Neuronal stem cell (in vitro differentiated cells): ENCODE measurements at regions not wholly inside any gene's neighbourhood (a gene's known extent, or its start where the extent isn't known, plus 50 kb on each side); places are given as distances from the start of the nearest gene placed in this dataset.

ENCODE experiments used
- DNase-seq: peaks from one replicate; pipeline ENCODE4 v3.0.0-alpha.2; 2013; ENCODE audit warnings: low spot score
- H2AFZ ChIP-seq: one replicate; pipeline ENCODE4 v1.6.1; 2013; ENCODE audit warnings: mild to moderate bottlenecking, low read length, inconsistent platforms
- H2AK5ac ChIP-seq: 2 replicates; pipeline ENCODE4 v1.6.1; 2013; ENCODE audit warnings: low read depth, mild to moderate bottlenecking, inconsistent platforms, low read length, moderate library complexity, mixed read lengths
- H2BK120ac ChIP-seq: 2 replicates; pipeline ENCODE4 v1.6.1; 2013; ENCODE audit warnings: low read depth, mild to moderate bottlenecking, inconsistent platforms, low read length, moderate library complexity, mixed read lengths
- H2BK12ac ChIP-seq: one replicate; pipeline ENCODE4 v1.6.1; 2013; ENCODE audit warnings: low read length, inconsistent platforms
- H2BK15ac ChIP-seq: 2 replicates; pipeline ENCODE4 v1.6.1; 2013; ENCODE audit warnings: mild to moderate bottlenecking, low read length, inconsistent platforms, mixed read lengths
- H2BK5ac ChIP-seq: one replicate; pipeline ENCODE4 v1.6.1; 2013; ENCODE audit warnings: inconsistent platforms, mild to moderate bottlenecking, low read length, moderate library complexity
- H3K14ac ChIP-seq: one replicate; pipeline ENCODE4 v1.6.1; 2013; ENCODE audit warnings: low read length, inconsistent platforms
- H3K18ac ChIP-seq: 2 replicates; pipeline ENCODE4 v1.6.1; 2013; ENCODE audit warnings: low read length, inconsistent platforms
- H3K23ac ChIP-seq: 2 replicates; pipeline ENCODE4 v1.6.1; 2013; ENCODE audit warnings: low read depth, mild to moderate bottlenecking, mixed read lengths, low read length, inconsistent platforms; ENCODE audit not compliant: poor library complexity
- H3K27ac ChIP-seq: replicated peaks from 3 replicates; pipeline ENCODE4 v1.5.1; 2013; ENCODE audit warnings: low read length, inconsistent platforms
- H3K27me3 ChIP-seq, 3 experiments: 2 replicates each; pipeline ENCODE4 v1.6.1; 2013; ENCODE audit warnings: low read length in 3 of 3, mild to moderate bottlenecking in 2 of 3, inconsistent platforms in 1 of 3, low read depth in 1 of 3, mixed read lengths in 1 of 3, moderate library complexity in 1 of 3; ENCODE audit not compliant: control insufficient read depth in 3 of 3, insufficient read depth in 3 of 3
- H3K36me3 ChIP-seq, 2 donors: replicated peaks in 1 of 2; 2 replicates each; pipeline ENCODE4 v1.6.1; 2013; ENCODE audit warnings: low read length in 2 of 2; ENCODE audit not compliant: control insufficient read depth in 2 of 2, insufficient read depth in 2 of 2
- H3K4ac ChIP-seq: 2 replicates; pipeline ENCODE4 v1.6.1; 2013; ENCODE audit warnings: inconsistent platforms, mild to moderate bottlenecking, low read length, moderate library complexity
- H3K4me1 ChIP-seq, 2 donors: 1 replicate in 1 of 2; 2 replicates in 1 of 2; pipeline ENCODE4 v1.6.1; 2013; ENCODE audit warnings: low read length in 2 of 2, low read depth in 1 of 2; ENCODE audit not compliant: control insufficient read depth in 2 of 2, insufficient read depth in 1 of 2
- H3K4me2 ChIP-seq: one replicate; pipeline ENCODE4 v1.6.1; 2013; ENCODE audit warnings: mild to moderate bottlenecking, low read length, inconsistent platforms; ENCODE audit not compliant: insufficient read depth, poor library complexity, severe bottlenecking
- H3K4me3 ChIP-seq, 2 donors: 2 replicates each; pipeline ENCODE4 v1.5.1; 2013; ENCODE audit warnings: low read length in 2 of 2, mild to moderate bottlenecking in 2 of 2, inconsistent platforms in 1 of 2, moderate library complexity in 1 of 2
- H3K79me1 ChIP-seq: one replicate; pipeline ENCODE4 v1.6.1; 2013; ENCODE audit warnings: low read depth, mild to moderate bottlenecking, inconsistent platforms, low read length, moderate library complexity
- H3K9ac ChIP-seq: one replicate; pipeline ENCODE4 v1.6.1; 2013; ENCODE audit warnings: mild to moderate bottlenecking, low read depth, low read length, inconsistent platforms; ENCODE audit not compliant: poor library complexity
- H3K9me3 ChIP-seq, 2 donors: replicated peaks in 1 of 2; 2 replicates each; pipeline versions ENCODE3 to v1.6.1; 2013; ENCODE audit warnings: low read length in 2 of 2, mild to moderate bottlenecking in 2 of 2, inconsistent platforms in 1 of 2, low read depth in 1 of 2, mixed read lengths in 1 of 2, moderate library complexity in 1 of 2; ENCODE audit not compliant: control insufficient read depth in 2 of 2, insufficient read depth in 1 of 2
- H4K8ac ChIP-seq: one replicate; pipeline ENCODE4 v1.6.1; 2013; ENCODE audit warnings: low read depth, mild to moderate bottlenecking, inconsistent platforms, low read length, moderate library complexity
- H4K91ac ChIP-seq: one replicate; pipeline ENCODE4 v1.6.1; 2013; ENCODE audit warnings: low read length, low read depth, mild to moderate bottlenecking, inconsistent platforms; ENCODE audit not compliant: poor library complexity
- WGBS, 2 donors: extraction: QIAGEN DNeasy Blood & Tissue Kit; methylation state at CpG; one replicate each; pipeline ENCODE4 v1.1.7; 2013; ENCODE audit warnings: missing lambda C conversion rate in 2 of 2, mixed read lengths in 1 of 2; ENCODE audit not compliant: insufficient read length in 2 of 2, insufficient replicate concordance in 1 of 2; ENCODE audit errors: extremely low coverage in 2 of 2; 5-methylcytosine and 5-hydroxymethylcytosine counted together

DNA sequence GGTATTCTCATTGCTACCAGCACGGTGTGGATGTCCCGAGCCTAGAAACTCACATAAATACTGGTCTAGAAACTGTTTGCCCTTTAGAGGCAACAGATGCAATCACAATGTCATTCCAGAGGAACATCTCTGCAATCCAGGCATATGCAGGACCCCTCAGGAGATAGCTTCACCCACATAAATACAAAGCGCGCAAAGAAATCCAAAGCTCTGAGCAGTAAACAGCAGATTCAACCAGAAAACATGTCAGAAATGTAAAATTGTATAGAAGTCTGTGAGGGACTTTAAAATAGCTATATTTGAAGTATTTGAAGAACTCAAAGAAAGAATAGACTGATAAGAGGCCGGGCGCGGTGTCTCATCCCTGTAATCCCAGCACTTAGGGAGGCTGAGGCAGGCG, 291.7 kb downstream of the FAM43A start:
- H3K9me3 ChIP-seq, result no peaks in the 10 kb centered on the region
- H4K8ac ChIP-seq, result no peak overlapping the region
- no peak for DNase-seq
- no peak overlapping the region for H3K18ac ChIP-seq
- H3K23ac ChIP-seq, result no peak overlapping the region
- H3K4ac ChIP-seq, result no peak overlapping the region
- no peak overlapping the region for H2BK120ac ChIP-seq
- no peak overlapping the region for H3K4me2 ChIP-seq
- no peak overlapping the region for H3K9ac ChIP-seq
- no peaks in the 10 kb centered on the region for H3K36me3 ChIP-seq
- no peak overlapping the region for H3K14ac ChIP-seq
- H3K4me3 ChIP-seq, result no peak overlapping the region
- no peaks in the 10 kb centered on the region for H3K79me1 ChIP-seq
- H2BK15ac ChIP-seq, result no peak overlapping the region
- H2AFZ ChIP-seq, result no peak overlapping the region
- no peak overlapping the region for H2BK5ac ChIP-seq
- H3K27ac ChIP-seq, result no peak overlapping the region
- WGBS, 2 donors, result no CpG with 5 or more reads among the region's 8 CpGs
- H3K27me3 ChIP-seq, result peaks cover 0 to 11% (median 0%) of the 10 kb centered on the region in 3 experiments
- no peaks in the 10 kb centered on the region for H3K4me1 ChIP-seq
- H2AK5ac ChIP-seq, result no peak overlapping the region
- H4K91ac ChIP-seq, result no peak overlapping the region
- H2BK12ac ChIP-seq, result no peak overlapping the region

DNA sequence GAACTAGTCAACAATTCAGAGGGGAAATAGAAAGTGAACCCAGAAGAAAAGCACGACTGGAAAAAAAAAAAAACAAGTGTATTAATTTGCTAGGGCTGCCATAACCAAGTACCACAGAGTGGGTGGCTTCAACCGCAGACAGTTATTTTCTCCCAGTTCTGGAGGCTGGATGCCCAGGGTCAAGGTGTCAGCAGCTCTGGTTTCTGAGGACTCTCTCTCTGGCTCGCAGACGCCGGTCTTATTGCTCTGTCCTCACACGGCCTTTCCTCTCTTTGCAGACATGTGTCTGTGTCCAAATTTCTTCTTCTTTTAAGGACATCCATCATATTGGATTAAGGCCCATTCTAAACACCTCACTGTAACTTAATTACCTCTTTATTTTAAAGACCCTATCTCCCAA, 291.8 kb downstream of the XXYLT1 start:
- Histone ChIP-seq H3K4me2 (no peak overlapping the region), H3K36me3 (no peaks in the 10 kb centered on the region), H3K4ac (no peak overlapping the region), H4K91ac (no peak overlapping the region), H4K8ac (no peak overlapping the region), H2AFZ (no peak overlapping the region), H2BK120ac (no peak overlapping the region), H3K9me3 (no peaks in the 10 kb centered on the region), H2BK12ac (no peak overlapping the region), H3K4me1 (no peaks in the 10 kb centered on the region), H2BK15ac (no peak overlapping the region), H2BK5ac (no peak overlapping the region), H3K79me1 (no peaks in the 10 kb centered on the region), H3K14ac (no peak overlapping the region), H3K9ac (no peak overlapping the region), H3K27ac (no peak overlapping the region), H2AK5ac (no peak overlapping the region), H3K27me3 (peaks cover 0 to 14% (median 0%) of the 10 kb centered on the region in 3 experiments), H3K18ac (no peak overlapping the region), H3K23ac (no peak overlapping the region), H3K4me3 (no peak overlapping the region)
- no CpG with 5 or more reads among the region's 6 CpGs for WGBS, 2 donors
- no peak for DNase-seq

DNA sequence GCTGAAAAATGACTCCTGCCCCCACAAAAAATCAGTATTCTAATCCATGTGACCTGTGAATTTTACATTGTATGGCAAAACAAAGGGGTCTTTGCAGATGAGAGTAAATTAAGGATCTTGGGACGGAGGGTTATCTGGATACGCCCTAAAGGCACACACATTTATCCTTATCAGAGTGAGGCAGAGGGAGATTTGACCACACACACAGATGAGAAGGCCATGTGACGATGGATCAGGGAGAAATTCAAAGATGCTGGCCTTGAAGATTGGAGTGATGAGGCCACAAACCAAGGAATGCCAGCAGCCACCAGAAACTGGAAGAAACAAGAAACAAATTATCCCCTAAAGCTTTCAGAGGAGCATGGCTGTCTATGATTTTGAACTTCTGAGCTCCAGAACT, 288.5 kb downstream of the XXYLT1 start:
- H2BK120ac ChIP-seq, result no peak overlapping the region
- no peak overlapping the region for H3K4ac ChIP-seq
- no peak overlapping the region for H3K18ac ChIP-seq
- no peak overlapping the region for H4K91ac ChIP-seq
- no peak overlapping the region for H2AK5ac ChIP-seq
- no peak for DNase-seq
- no peaks in the 10 kb centered on the region for H3K36me3 ChIP-seq
- no peaks in the 10 kb centered on the region for H3K9me3 ChIP-seq
- H3K23ac ChIP-seq, result no peak overlapping the region
- H3K27me3 ChIP-seq, result peaks cover 0 to 3% (median 0%) of the 10 kb centered on the region in 3 experiments
- H2AFZ ChIP-seq, result no peak overlapping the region
- H3K79me1 ChIP-seq, result no peaks in the 10 kb centered on the region
- WGBS, 2 donors, result no CpG with 5 or more reads among the region's 3 CpGs
- no peak overlapping the region for H3K9ac ChIP-seq
- no peak overlapping the region for H2BK5ac ChIP-seq
- no peak overlapping the region for H4K8ac ChIP-seq
- no peak overlapping the region for H3K14ac ChIP-seq
- peaks cover 0 to 5% of the 10 kb centered on the region in 2 donors for H3K4me1 ChIP-seq
- no peak overlapping the region for H3K27ac ChIP-seq
- H2BK12ac ChIP-seq, result no peak overlapping the region
- no peak overlapping the region for H3K4me2 ChIP-seq
- H3K4me3 ChIP-seq, result no peak overlapping the region
- no peak overlapping the region for H2BK15ac ChIP-seq

DNA sequence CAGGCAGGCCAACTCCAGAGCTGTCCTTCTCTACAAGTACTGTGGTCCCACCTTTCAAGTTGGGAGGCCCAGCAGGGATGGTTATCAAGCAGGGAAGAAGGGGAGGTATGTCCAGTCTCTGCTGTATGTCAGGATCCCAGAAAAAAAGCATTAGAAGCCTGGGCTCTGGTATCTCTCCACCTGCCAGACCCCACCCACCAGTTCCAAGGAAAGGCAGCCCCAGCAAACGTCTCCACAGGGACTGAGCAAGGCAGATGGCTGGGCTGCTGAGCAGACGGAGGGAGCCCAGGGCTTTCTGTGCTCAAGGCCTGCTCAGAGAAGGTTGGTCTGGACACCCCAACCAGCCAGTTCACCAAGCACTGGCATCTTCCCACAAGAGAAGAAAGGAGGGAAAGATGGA, 287.8 kb downstream of the XXYLT1 start:
- Histone ChIP-seq H3K14ac (no peak overlapping the region), H2AFZ (no peak overlapping the region), H3K18ac (no peak overlapping the region), H3K4me1 (peaks cover 0 to 5% of the 10 kb centered on the region in 2 donors), H3K9me3 (no peaks in the 10 kb centered on the region), H3K4me3 (no peak overlapping the region), H3K27me3 (peaks cover 0 to 3% (median 0%) of the 10 kb centered on the region in 3 experiments), H4K8ac (no peak overlapping the region), H3K36me3 (no peaks in the 10 kb centered on the region), H3K23ac (no peak overlapping the region), H2BK15ac (no peak overlapping the region), H4K91ac (no peak overlapping the region), H3K27ac (no peak overlapping the region), H2AK5ac (no peak overlapping the region), H3K9ac (no peak overlapping the region), H2BK120ac (no peak overlapping the region), H3K79me1 (no peaks in the 10 kb centered on the region), H3K4ac (no peak overlapping the region), H2BK5ac (no peak overlapping the region), H2BK12ac (no peak overlapping the region), H3K4me2 (no peak overlapping the region)
- no CpG with 5 or more reads among the region's 2 CpGs for WGBS, 2 donors
- DNase-seq, result no peak
